NT2/D1 (cell line): ENCODE measurements at regions not wholly inside any gene's neighbourhood (a gene's known extent, or its start where the extent isn't known, plus 50 kb on each side); places are given as distances from the start of the nearest gene placed in this dataset.

ENCODE experiments used
- SUZ12 ChIP-seq: IDR thresholded peaks from 2 replicates; pipeline ENCODE4 v1.6.1; 2011; ENCODE audit not compliant: insufficient read length, insufficient read depth; ENCODE audit errors: extremely low read depth
- ZNF274 ChIP-seq: IDR thresholded peaks from 2 replicates; pipeline ENCODE4 v1.6.1; 2011; ENCODE audit warnings: mild to moderate bottlenecking, low read depth, low read length

DNA sequence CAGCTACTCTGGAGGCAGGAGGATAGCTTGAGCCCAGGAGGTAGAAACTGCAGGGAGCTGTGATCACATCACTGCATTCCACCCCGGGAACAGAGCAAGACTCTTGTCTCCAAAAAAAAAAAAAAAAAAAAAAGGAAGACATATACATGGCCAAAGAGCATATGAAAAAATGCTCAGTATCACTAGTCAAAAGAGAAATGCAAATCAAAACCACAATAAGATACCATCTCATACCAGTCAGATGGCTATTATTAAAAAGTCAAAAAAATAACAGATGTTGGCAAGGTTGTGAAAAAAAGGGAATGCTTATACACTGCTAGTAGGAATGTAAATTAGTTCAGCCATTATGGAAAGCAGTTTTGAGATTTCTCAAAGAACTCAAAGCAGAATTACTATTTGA, 174.8 kb upstream of the ATF7IP start:
- TF ChIP-seq ZNF274 (no peak), SUZ12 (no peak)
